HEK293 (cell line): ENCODE measurements at regions not wholly inside any gene's neighbourhood (a gene's known extent, or its start where the extent isn't known, plus 50 kb on each side); places are given as distances from the start of the nearest gene placed in this dataset.

Experiments
- SETDB1 ChIP-seq: IDR thresholded peaks from one replicate; pipeline ENCODE4 v1.6.1; 2017; ENCODE audit warnings: mild to moderate bottlenecking, low read length, moderate library complexity, mixed read lengths; ENCODE audit not compliant: insufficient read length
- ZBTB1 ChIP-seq: fragments of 450-650 bp; formaldehyde crosslinking; IDR thresholded peaks from 2 replicates; pipeline ENCODE4 v1.5.1; 2016; ENCODE audit warnings: missing biosample characterization, missing genetic modification characterization
- ZBTB7A ChIP-seq: fragments of 450-650 bp; formaldehyde crosslinking; IDR thresholded peaks from 2 replicates; pipeline ENCODE4 v1.5.1; 2016; ENCODE audit warnings: low read depth, missing biosample characterization, missing genetic modification characterization
- ZBTB8A ChIP-seq: fragments of 450-650 bp; formaldehyde crosslinking; IDR thresholded peaks from 2 replicates; pipeline ENCODE4 v1.5.1; 2016; ENCODE audit warnings: missing biosample characterization, missing genetic modification characterization
- ZFP37 ChIP-seq: fragments of 450-650 bp; formaldehyde crosslinking; IDR thresholded peaks from 2 replicates; pipeline ENCODE4 v1.5.1; 2016; ENCODE audit warnings: missing biosample characterization, missing genetic modification characterization
- ZNF157 ChIP-seq: fragments of 450-650 bp; formaldehyde crosslinking; IDR thresholded peaks from 2 replicates; pipeline ENCODE4 v1.5.1; 2016; ENCODE audit warnings: missing biosample characterization, missing genetic modification characterization
- ZNF366 ChIP-seq: fragments of 450-650 bp; formaldehyde crosslinking; conservative IDR thresholded peaks from 2 replicates; pipeline ENCODE4 v1.5.1; 2016; ENCODE audit warnings: missing biosample characterization, missing genetic modification characterization
- ZNF404 ChIP-seq: fragments of 450-650 bp; formaldehyde crosslinking; IDR thresholded peaks from 2 replicates; pipeline ENCODE4 v1.5.1; 2017; ENCODE audit warnings: missing biosample characterization, missing genetic modification characterization
- ZNF558 ChIP-seq: fragments of 450-650 bp; formaldehyde crosslinking; IDR thresholded peaks from 2 replicates; pipeline ENCODE4 v1.5.1; 2016; ENCODE audit warnings: missing biosample characterization, missing genetic modification characterization
- ZNF624 ChIP-seq: fragments of 450-650 bp; formaldehyde crosslinking; IDR thresholded peaks from 2 replicates; pipeline ENCODE4 v1.5.1; 2017; ENCODE audit warnings: missing biosample characterization, missing genetic modification characterization
- ZSCAN30 ChIP-seq: fragments of 450-650 bp; IDR thresholded peaks from 2 replicates; pipeline ENCODE4 v1.5.1; 2018; ENCODE audit warnings: missing biosample characterization, mild to moderate bottlenecking, missing genetic modification characterization, moderate library complexity
- TF ChIP-seq, protein P1 (sequence below): fragments of 450-650 bp; formaldehyde crosslinking; IDR thresholded peaks from 2 replicates; pipeline ENCODE4 v1.5.1; 2016; ENCODE audit warnings: missing biosample characterization, missing genetic modification characterization
- TF ChIP-seq, protein P2 (sequence below): fragments of 450-650 bp; formaldehyde crosslinking; IDR thresholded peaks from 2 replicates; pipeline ENCODE4 v1.5.1; 2017; ENCODE audit warnings: missing biosample characterization, missing genetic modification characterization
- TF ChIP-seq, protein P3 (sequence below): fragments of 450-650 bp; formaldehyde crosslinking; IDR thresholded peaks from 2 replicates; pipeline ENCODE4 v1.5.1; 2016; ENCODE audit warnings: missing biosample characterization, missing genetic modification characterization

DNA sequence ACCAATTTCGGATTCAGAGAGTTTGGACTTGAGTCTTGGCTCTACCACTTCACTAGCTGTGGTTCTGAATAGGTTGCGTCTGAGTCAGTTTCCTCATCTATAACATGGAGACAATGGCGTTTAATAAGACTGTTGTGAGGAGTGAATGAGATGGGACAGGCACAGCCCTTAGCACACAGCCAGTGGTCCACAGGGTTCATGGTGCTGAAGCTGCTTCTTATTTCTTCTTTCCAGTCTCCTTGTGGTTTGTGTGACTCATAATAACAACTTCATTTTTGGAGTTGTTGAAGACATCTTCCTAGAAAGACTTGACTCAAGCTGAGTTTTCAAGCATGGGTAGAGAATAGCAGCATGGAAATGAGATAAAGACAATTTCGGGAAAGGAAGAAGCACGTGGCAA is 172.6 kb upstream of the PPP2R2B start:
- TF ChIP-seq, protein P1, sequence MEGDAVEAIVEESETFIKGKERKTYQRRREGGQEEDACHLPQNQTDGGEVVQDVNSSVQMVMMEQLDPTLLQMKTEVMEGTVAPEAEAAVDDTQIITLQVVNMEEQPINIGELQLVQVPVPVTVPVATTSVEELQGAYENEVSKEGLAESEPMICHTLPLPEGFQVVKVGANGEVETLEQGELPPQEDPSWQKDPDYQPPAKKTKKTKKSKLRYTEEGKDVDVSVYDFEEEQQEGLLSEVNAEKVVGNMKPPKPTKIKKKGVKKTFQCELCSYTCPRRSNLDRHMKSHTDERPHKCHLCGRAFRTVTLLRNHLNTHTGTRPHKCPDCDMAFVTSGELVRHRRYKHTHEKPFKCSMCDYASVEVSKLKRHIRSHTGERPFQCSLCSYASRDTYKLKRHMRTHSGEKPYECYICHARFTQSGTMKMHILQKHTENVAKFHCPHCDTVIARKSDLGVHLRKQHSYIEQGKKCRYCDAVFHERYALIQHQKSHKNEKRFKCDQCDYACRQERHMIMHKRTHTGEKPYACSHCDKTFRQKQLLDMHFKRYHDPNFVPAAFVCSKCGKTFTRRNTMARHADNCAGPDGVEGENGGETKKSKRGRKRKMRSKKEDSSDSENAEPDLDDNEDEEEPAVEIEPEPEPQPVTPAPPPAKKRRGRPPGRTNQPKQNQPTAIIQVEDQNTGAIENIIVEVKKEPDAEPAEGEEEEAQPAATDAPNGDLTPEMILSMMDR (tag by site-specific recombination) = no peak
- TF ChIP-seq ZFP37 = no peak
- TF ChIP-seq, protein P2, sequence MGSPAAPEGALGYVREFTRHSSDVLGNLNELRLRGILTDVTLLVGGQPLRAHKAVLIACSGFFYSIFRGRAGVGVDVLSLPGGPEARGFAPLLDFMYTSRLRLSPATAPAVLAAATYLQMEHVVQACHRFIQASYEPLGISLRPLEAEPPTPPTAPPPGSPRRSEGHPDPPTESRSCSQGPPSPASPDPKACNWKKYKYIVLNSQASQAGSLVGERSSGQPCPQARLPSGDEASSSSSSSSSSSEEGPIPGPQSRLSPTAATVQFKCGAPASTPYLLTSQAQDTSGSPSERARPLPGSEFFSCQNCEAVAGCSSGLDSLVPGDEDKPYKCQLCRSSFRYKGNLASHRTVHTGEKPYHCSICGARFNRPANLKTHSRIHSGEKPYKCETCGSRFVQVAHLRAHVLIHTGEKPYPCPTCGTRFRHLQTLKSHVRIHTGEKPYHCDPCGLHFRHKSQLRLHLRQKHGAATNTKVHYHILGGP (tag by site-specific recombination) = no peak
- TF ChIP-seq ZBTB8A (tag by site-specific recombination) = no peak
- TF ChIP-seq SETDB1 = no peak
- TF ChIP-seq ZBTB1 (tag by site-specific recombination) = no peak
- TF ChIP-seq ZNF558 (tag by site-specific recombination) = no peak
- TF ChIP-seq ZNF624 = no peak
- no peak for TF ChIP-seq ZNF157 (tag by site-specific recombination)
- TF ChIP-seq, protein P3, sequence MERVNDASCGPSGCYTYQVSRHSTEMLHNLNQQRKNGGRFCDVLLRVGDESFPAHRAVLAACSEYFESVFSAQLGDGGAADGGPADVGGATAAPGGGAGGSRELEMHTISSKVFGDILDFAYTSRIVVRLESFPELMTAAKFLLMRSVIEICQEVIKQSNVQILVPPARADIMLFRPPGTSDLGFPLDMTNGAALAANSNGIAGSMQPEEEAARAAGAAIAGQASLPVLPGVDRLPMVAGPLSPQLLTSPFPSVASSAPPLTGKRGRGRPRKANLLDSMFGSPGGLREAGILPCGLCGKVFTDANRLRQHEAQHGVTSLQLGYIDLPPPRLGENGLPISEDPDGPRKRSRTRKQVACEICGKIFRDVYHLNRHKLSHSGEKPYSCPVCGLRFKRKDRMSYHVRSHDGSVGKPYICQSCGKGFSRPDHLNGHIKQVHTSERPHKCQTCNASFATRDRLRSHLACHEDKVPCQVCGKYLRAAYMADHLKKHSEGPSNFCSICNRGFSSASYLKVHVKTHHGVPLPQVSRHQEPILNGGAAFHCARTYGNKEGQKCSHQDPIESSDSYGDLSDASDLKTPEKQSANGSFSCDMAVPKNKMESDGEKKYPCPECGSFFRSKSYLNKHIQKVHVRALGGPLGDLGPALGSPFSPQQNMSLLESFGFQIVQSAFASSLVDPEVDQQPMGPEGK (tag by site-specific recombination) = no peak
- TF ChIP-seq ZSCAN30 (tag by site-specific recombination) = no peak
- TF ChIP-seq ZBTB7A (tag by site-specific recombination) = no peak
- TF ChIP-seq ZNF366 (tag by site-specific recombination) = no peak
- TF ChIP-seq ZNF404 (tag by site-specific recombination) = no peak
